Body of pancreas (tissue), 4 donors: ENCODE measurements at regions not wholly inside any gene's neighbourhood (a gene's known extent, or its start where the extent isn't known, plus 50 kb on each side); places are given as distances from the start of the nearest gene placed in this dataset.

Experiments used
- CTCF ChIP-seq, 7 experiments: fragments of 450-650 bp in 4 of 7; fragments of 200-600 bp in 3 of 7; sonication (generic) in 3 of 7; IDR thresholded peaks; one replicate each; pipeline ENCODE4 v1.5.1; 2016 to 2019; ENCODE audit warnings: antibody characterized with exemption in 7 of 7
- POLR2A ChIP-seq, 3 donors: fragments of 450-650 bp; IDR thresholded peaks; one replicate each; pipeline ENCODE4 v1.6.1; 2016; ENCODE audit warnings: antibody characterized with exemption in 3 of 3, mild to moderate bottlenecking in 2 of 3

- TF ChIP-seq CTCF (IDR thresholded peaks at IDR 0.05) (no peak), POLR2A (IDR thresholded peaks at IDR 0.05) (no peak)
Measured at GRCh38 chr9:19641046-19641445, 147.8 kb downstream of the SLC24A2 start.
